RWPE2 (cell line): ENCODE measurements at regions not wholly inside any gene's neighbourhood (a gene's known extent, or its start where the extent isn't known, plus 50 kb on each side); places are given as distances from the start of the nearest gene placed in this dataset.

Experiments
- ATAC-seq: fragments of 200-7000 bp; cut with Tn5 transposase; 3 replicates; pipeline ENCODE4 v1.9.1; 2021; ENCODE audit warnings: low read depth
- DNase-seq: peaks from one replicate; pipeline ENCODE4 v3.0.0-alpha.2; 2020; ENCODE audit warnings: low spot score
- H3K27ac ChIP-seq: fragments of 450-650 bp; 2 replicates; pipeline ENCODE4 v1.5.1; 2017; ENCODE audit warnings: mild to moderate bottlenecking; ENCODE audit not compliant: poor library complexity, severe bottlenecking
- H3K27me3 ChIP-seq: fragments of 250-450 bp; sonication (Bioruptor Pico); 2 replicates; pipeline ENCODE4 v1.5.1; 2021; ENCODE audit warnings: mild to moderate bottlenecking, moderate library complexity; ENCODE audit not compliant: insufficient read depth, poor library complexity, severe bottlenecking
- H3K36me3 ChIP-seq: fragments of 250-450 bp; sonication (Bioruptor Pico); 2 replicates; pipeline ENCODE4 v1.5.1; 2020; ENCODE audit warnings: low read depth, mild to moderate bottlenecking, moderate library complexity
- H3K4me1 ChIP-seq: fragments of 250-450 bp; sonication (Bioruptor Pico); 2 replicates; pipeline ENCODE4 v1.5.1; 2021; ENCODE audit warnings: mild to moderate bottlenecking, moderate library complexity; ENCODE audit not compliant: insufficient read depth, poor library complexity, severe bottlenecking
- H3K4me3 ChIP-seq: fragments of 250-450 bp; sonication (Bioruptor Pico); 2 replicates; pipeline ENCODE4 v1.5.1; 2021; ENCODE audit warnings: mild to moderate bottlenecking, moderate library complexity; ENCODE audit not compliant: severe bottlenecking
- H3K9me3 ChIP-seq: fragments of 250-450 bp; sonication (Bioruptor Pico); 2 replicates; pipeline ENCODE4 v1.5.1; 2021; ENCODE audit warnings: mild to moderate bottlenecking, moderate library complexity; ENCODE audit not compliant: severe bottlenecking
- TF ChIP-seq, protein P1 (sequence below): fragments of 450-650 bp; IDR thresholded peaks from one replicate; pipeline ENCODE4 v1.5.1; 2017; ENCODE audit warnings: mild to moderate bottlenecking, moderate library complexity; ENCODE audit not compliant: poor library complexity, severe bottlenecking

DNA sequence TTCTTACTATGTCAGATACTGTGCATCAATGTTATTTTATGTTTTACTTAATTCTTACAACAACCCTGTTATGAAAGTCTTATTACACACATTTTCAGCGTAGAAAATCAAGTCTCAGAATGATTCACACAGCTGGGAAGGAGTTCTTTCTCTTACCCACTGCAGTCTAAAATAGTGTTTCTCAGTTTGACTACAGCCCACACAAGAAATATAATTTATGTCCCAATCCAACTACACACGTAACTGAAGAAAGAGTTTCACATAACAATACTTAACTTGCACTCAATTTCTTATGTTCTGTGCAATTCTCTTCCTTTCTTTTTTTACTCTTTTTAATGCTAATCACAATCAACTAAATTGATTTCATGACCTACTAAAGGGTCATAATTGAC lies 252.8 kb upstream of the ADGRL2 start:
- Histone ChIP-seq H3K27ac (no peak overlapping the region), H3K9me3 (no peaks in the 10 kb centered on the region), H3K27me3 (no peaks in the 10 kb centered on the region), H3K4me1 (no peaks in the 10 kb centered on the region), H3K36me3 (no peaks in the 10 kb centered on the region), H3K4me3 (no peak overlapping the region)
- DNase-seq (no peak), ATAC-seq (no peak)
- TF ChIP-seq, protein P1, sequence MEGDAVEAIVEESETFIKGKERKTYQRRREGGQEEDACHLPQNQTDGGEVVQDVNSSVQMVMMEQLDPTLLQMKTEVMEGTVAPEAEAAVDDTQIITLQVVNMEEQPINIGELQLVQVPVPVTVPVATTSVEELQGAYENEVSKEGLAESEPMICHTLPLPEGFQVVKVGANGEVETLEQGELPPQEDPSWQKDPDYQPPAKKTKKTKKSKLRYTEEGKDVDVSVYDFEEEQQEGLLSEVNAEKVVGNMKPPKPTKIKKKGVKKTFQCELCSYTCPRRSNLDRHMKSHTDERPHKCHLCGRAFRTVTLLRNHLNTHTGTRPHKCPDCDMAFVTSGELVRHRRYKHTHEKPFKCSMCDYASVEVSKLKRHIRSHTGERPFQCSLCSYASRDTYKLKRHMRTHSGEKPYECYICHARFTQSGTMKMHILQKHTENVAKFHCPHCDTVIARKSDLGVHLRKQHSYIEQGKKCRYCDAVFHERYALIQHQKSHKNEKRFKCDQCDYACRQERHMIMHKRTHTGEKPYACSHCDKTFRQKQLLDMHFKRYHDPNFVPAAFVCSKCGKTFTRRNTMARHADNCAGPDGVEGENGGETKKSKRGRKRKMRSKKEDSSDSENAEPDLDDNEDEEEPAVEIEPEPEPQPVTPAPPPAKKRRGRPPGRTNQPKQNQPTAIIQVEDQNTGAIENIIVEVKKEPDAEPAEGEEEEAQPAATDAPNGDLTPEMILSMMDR = no peak

DNA sequence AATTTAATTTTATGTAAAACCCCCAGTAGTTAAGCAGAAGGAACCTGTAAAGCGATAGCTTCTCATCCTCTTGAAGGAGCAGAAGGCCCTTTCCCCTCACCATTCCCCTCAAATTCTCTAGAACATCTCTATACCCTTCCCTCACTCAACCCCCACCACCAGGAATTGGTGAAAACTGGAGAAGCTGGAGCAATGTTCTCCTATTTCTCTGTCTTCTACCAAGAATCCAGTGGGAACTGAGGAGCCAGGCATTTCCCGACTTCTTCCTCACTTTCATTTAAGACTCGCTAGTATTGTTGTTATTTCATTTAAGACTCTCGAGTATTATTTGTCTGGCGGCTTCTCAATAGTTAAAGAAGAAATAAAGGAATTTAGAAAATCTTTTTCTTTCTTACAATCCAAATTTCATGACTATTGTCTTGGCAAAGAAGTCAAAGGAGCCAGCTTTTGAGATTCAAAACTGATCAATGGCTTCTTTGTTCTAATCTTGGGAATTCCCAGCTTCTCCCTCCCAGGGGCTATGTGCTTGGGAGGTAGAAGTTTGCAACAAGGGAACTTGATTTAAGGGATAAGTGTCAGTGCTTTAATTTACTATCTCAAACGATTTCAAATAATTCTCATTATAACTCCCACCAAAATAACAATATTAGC lies 253.3 kb upstream of the ADGRL2 start:
- Histone ChIP-seq H3K36me3 (no peaks in the 10 kb centered on the region), H3K27ac (no peak overlapping the region), H3K4me1 (no peaks in the 10 kb centered on the region), H3K9me3 (no peaks in the 10 kb centered on the region), H3K27me3 (no peaks in the 10 kb centered on the region), H3K4me3 (no peak overlapping the region)
- no peak for DNase-seq
- no peak for ATAC-seq
- TF ChIP-seq, protein P1 = no peak

DNA sequence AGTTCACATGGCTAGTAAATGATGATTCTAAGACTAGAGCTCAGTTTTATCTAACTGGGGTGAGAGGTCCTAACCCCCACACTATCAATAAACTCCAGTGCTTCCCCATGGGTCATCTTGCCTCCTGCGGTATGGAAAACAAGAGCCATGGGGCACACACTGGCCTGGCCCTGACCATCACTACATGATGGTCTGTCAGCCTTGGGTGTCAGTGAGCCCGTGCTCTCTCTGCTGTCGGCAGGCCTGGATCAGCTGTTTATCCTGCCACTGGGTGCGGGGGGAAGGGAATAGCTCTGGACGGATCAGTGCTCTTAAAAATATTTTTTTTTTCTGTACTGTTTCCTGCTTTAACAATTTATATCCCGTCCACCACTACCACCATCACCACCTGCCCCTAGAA lies 255.0 kb upstream of the ADGRL2 start:
- Histone ChIP-seq H3K27me3 (no peaks in the 10 kb centered on the region), H3K27ac (no peak overlapping the region), H3K4me3 (no peak overlapping the region), H3K4me1 (no peaks in the 10 kb centered on the region), H3K36me3 (no peaks in the 10 kb centered on the region), H3K9me3 (no peaks in the 10 kb centered on the region)
- no peak for DNase-seq
- ATAC-seq = no peak
- TF ChIP-seq, protein P1 = no peak

DNA sequence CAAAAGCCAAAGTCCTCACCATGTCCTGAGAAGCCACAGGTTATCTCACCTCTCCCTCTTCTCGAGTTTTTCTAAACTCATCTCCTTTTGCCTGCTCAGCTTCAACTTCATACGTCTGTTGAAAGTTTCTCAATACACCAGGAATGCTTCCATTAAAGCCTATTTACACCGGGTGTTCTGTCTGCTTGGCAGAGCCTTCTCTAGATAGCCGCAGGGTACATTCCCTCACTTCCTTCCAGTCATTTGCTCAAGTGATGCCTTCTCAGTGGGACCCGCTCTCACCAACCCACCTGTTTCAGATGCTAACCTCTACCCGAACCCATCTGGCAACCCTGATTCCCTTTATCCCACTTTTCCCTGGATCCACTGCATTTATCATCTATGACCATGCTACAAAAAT lies 257.0 kb upstream of the ADGRL2 start:
- Histone ChIP-seq H3K27me3 (no peaks in the 10 kb centered on the region), H3K4me1 (no peaks in the 10 kb centered on the region), H3K27ac (no peak overlapping the region), H3K9me3 (no peaks in the 10 kb centered on the region), H3K4me3 (no peak overlapping the region), H3K36me3 (no peaks in the 10 kb centered on the region)
- no peak for DNase-seq
- no peak for ATAC-seq
- TF ChIP-seq, protein P1 = no peak

DNA sequence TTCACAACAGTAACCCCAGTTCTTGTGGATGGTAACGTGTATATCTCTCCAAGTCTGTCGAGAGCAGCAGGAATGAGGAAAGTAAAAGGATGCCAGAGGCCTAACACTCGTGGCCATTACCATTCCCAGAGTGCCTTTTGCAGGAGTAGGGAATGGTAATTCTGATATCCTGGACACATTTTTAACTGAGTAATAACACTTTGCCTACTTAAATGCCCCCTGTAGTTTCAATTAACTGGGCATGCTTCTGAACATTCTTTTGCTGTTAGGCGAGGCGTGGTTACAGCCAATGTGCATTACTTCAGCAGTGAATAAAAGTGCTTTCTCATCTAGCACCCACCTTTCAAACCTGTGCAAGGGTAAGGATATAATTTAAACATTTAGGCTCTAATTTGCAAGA lies 258.5 kb upstream of the ADGRL2 start:
- Histone ChIP-seq H3K27me3 (no peaks in the 10 kb centered on the region), H3K36me3 (no peaks in the 10 kb centered on the region), H3K4me3 (no peak overlapping the region), H3K27ac (no peak overlapping the region), H3K9me3 (no peaks in the 10 kb centered on the region), H3K4me1 (no peaks in the 10 kb centered on the region)
- TF ChIP-seq, protein P1 = no peak
- DNase-seq = no peak
- ATAC-seq = no peak
